HG02678 (cell line): ENCODE measurements at regions not wholly inside any gene's neighbourhood (a gene's known extent, or its start where the extent isn't known, plus 50 kb on each side); places are given as distances from the start of the nearest gene placed in this dataset.
"Not testable (repeated sequence)": the region's sequence is repeated elsewhere in the genome, so short reads cannot be mapped to it uniquely, and the experiment has no call there.

Experiments
- ATAC-seq: cut with Tn5 transposase; IDR thresholded peaks from one replicate; pipeline ENCODE4 v1.9.1; 2021; ENCODE audit warnings: mild to moderate bottlenecking, moderate library complexity; ENCODE audit not compliant: unreplicated experiment

GRCh38 chr14:30153717-30154116 is 226.1 kb upstream of the PRKD1 start:
- no peak for ATAC-seq

DNA sequence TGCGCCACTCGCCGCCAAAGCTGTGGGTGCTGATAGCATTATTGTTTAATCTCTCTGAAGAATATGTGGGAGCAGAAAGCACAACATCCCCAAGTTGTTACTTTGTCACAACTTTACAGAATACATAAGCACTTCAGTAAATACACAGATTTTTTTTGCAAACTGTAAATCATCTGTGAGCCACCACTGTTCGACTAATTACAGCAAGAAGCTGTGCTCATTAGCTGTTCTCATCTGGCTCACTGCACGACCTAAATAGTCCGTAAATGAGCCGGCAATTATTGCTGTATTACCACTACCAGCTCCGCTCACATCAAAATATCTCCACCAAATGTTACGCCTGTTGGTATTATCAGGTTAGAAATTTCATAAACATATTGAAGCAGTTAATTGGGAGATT is 228.9 kb upstream of the PRKD1 start:
- ATAC-seq: no peak

DNA sequence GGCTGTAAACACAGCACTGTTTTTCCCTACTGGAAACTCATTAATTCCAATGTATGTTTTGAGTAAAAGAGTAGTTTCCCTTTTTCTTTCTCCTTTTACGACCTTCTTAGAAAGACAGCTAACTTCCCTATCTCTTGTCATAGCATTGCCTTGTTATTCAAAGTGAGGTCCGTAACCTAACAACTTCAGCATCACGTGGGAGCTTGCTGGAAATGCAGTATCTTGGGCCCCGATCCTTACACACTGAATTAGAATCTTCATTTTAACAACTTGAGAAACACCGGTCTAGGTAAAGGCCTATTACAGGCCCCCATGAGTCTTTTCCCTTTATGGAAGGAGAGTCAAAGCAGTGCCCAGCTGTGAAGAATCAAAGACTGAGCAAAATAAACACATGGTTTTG is 230.7 kb upstream of the PRKD1 start:
- ATAC-seq: no peak

GRCh38 chr14:30159374-30159773 is 231.7 kb upstream of the PRKD1 start:
- no peak for ATAC-seq

DNA sequence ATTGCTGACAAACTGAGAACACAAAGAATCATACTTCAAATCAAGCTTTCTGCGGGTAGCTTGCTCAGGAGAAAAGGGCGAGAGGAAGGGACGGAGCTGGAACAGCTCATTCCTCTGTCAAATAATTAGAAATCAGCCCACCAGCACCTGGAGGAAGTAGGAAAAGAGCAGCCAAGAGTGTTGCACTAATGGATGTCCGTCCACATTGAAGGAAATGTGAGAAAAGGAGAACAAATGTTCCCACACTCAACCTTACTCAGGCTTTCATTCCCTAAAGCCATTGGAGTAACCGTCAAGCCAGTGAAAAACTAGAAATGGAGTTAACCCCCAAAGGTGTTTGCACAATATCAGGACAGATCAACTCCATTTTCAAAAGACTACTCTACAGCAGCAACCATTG is 233.0 kb upstream of the PRKD1 start:
- ATAC-seq: no peak

DNA sequence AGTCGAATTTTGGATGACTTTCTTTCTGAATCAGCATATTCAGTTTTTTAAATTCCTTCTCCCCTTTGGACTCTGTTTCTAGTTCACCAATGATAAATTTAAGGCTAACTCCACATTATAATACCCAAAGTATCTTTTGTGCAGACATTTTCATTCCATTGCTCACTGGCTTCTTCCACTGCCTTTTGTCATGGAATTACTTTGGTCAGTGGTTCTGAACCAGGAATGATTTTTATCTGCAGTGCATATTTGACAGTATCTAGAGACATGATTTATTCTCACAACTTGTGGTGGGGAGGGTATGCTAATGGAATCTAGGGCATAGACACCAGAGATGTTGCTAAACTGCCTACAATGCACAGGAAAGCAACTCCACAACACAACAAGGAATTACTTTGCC is 234.4 kb upstream of the PRKD1 start:
- ATAC-seq: no peak

DNA sequence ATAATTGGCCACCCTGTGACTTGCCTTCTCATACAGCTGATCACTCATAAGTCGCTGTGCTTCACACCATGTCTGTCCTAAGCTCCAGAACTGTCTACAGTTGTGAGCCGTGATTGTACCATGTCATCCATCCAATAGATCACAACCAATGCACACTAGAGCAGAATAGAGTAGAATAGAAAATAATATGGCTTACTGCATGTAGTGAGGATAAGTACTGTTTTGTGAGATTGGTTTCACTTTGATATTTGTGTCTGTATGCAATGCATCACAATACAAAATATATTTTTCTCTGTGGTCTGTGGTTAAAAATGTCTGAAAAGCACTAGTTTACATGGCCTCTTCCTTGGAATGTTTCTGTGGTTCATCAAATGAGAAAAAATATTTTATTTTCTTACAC is 237.6 kb upstream of the PRKD1 start:
- no peak for ATAC-seq

DNA sequence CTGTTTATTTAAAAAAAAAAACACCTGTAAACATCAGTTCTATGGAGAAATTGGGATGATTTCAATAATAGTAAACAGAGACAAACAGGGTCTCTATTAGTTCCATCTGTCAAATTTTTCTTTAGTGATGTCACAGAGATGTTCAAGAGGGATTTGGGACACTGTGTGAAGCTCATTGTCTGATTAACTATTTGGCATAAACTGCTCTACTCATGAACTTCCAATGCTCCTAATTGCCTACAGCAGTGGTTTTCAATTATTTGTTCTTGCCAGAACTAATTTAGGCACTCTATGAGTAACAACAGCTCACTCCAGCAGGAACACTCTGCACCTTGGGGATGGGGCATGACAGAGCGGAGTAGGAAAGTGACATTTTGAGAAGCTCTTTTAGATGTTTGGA is 250.1 kb upstream of the PRKD1 start:
- ATAC-seq: no peak

- ATAC-seq: no peak
Observed at GRCh38 chr14:30179381-30180130, 251.9 kb upstream of the PRKD1 start.

GRCh38 chr14:30180219-30180618 is 252.6 kb upstream of the PRKD1 start:
- ATAC-seq: no peak

- no peak for ATAC-seq
Observed at GRCh38 chr14:30185832-30186231, 258.2 kb upstream of the PRKD1 start.

DNA sequence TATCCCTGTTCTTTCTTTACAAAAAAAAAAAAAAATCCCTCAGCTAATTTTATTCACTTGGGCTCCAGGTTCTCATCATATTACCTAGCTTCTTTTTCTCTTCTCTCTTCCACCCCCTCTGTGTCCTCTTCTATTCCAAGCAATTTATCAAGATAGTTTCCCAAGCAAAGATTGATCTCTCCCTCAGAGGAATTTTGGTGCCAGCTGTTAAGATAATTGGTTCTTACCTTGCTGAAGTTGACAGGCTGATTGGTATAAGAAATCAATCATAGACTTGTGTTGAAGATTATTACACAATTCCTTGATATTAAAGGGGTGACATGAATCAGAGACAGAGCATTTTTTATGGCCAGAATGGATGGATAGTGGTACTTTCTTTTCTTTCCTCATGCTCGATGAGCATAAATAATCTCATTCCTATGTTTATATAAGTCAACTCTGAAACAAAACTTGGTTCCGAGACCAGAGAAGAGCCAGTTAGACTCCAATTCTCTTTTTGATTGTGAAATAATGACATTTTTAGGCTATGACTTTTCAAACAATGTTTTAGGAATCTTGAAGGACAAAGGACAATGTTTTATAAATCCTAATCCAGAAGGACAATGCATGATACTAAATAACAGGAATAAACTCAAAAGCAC is 264.1 kb upstream of the PRKD1 start:
- ATAC-seq: no peak

- no peak for ATAC-seq
Observed at GRCh38 chr14:30193101-30193500, 265.5 kb upstream of the PRKD1 start.

- ATAC-seq: no peak
Observed at GRCh38 chr14:30193845-30194501, 266.3 kb upstream of the PRKD1 start.

- ATAC-seq: no peak
Observed at GRCh38 chr14:30194741-30195148, 267.1 kb upstream of the PRKD1 start.

DNA sequence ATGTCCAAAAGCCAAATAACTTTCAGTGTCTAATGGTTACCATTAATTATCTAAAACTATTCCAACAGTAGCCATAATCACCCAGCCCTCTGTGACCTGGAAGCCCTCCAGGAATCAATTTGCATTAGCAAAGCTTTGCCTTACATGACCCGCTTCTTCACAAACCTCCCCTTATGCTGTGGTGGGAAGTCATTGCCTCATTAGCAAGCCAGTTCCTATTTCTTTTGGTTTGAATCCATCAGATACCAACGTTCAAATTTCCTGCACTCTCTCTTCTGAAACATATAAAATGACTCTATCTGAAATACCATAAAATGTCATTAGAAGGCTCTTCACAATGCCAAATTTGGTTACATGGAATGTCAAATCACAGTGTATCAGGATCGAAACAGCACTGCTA is 268.3 kb upstream of the PRKD1 start:
- no peak for ATAC-seq

DNA sequence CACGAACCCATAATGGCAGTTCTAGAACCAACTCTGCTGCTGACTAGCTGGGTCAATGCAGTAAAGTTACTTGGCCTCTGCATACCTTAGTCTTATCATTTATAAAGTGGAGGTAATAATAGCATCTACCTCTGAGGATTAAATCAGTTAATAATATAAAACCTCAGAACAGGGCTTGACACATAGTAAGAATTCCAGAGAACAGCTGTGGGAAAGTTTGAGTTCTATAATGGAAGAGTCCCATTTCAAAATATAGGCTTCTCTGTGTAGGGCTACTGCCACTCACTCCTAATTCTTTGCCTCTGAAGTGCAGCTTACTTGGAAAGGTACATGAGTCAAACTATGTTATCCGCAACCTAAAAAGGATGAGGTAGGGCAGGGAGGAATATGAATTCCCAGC is 269.2 kb upstream of the PRKD1 start:
- no peak for ATAC-seq

DNA sequence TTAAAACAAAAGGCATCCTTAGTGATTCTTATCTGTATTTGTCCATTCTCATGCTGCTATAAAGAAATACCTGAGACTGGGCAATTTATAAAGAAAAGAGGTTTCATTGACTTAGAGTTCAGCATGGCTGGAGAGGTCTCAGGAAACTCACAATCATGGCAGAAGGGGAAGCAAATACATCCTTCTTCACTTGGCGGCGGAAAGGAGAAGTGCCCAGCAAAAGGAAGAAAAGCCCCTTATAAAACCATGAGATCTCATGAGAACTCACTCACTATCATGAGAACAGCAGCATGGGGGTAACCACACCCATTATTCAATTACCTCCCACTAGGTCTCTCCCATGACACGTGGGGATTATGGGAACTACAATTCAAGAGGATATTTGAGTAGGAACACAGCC is 271.1 kb upstream of the PRKD1 start:
- ATAC-seq: not testable (repeated sequence)

- ATAC-seq: no peak
Observed at GRCh38 chr14:30204431-30204980, 276.9 kb upstream of the PRKD1 start.

DNA sequence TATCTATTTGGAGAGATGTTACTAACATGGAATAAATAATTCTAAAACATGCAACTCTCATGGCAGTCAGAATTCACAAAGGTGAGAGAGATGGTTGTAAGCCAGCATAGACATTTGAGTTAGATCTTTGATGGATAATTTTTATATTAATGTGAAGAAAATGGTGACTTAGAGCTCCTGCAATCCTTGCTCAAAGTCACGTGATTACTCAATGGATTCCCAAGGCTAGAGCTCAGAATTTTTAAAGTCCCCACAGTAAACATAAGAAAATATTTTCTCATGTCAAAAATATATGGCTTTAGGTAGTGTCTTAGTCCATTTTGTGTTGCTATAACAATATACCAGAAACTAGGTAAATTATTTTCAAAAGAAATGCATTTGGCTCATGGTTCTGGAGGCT is 281.5 kb upstream of the PRKD1 start:
- ATAC-seq: no peak

- ATAC-seq: no peak
Observed at GRCh38 chr14:30210630-30211029, 283.0 kb upstream of the PRKD1 start.

- no peak for ATAC-seq
Observed at GRCh38 chr14:30211326-30211725, 283.7 kb upstream of the PRKD1 start.
